ENCODE measurements at regions not wholly inside any gene's neighbourhood (a gene's known extent, or its start where the extent isn't known, plus 50 kb on each side); places are given as distances from the start of the nearest gene placed in this dataset.

DNA sequence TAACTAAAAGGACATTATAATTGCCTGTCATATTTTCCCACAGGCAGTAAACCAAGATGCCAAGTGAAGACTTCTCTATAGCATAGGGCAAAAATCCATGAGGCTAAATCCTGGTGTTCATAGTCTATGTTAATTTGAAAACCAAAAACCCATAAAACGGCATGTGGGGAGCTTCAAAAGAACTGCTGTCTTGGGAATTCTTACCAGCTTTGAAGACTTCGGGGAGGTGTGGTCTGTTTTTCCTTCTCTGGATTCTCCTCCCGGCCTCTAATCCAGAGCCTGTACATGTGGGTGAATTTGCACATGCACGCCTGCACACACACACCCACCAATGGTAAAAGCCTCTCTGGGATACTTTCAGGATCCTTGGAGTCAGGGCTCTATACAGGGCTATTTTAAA, 61.9 kb upstream of the IFNG-AS1 start:
- in situ Hi-C loops (cut with MboI; ENCODE audit: low pct_unique_long_range_greater_than_20kb, low sequenced_read_pairs, unreplicated experiment): no loop called here
- DNase-seq (ENCODE audit: low spot score): no peak

DNA sequence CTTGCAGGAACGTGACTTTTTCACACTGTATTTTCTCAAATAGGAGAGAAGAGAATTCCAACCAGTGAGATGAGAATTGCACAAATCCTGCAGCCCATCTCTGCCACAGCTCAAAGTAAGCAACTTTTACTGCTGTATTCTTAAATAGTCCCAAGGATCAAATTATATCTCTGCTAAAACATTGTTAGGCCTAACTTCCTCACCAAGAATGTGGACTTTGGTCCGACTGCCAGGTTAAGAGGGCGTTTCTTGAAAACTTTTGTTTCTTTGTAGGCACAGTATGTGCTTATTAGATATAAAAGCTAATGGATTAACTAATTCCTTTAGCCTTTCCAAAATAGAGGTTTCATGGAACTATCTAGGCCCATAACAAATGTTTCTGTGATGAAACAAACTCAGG, 61.4 kb upstream of the IFNG-AS1 start:
- in situ Hi-C loops (cut with MboI; ENCODE audit: low pct_unique_long_range_greater_than_20kb, low sequenced_read_pairs, unreplicated experiment): no loop called here
- no peak for DNase-seq (ENCODE audit: low spot score)
- no peak for TF ChIP-seq CTCF (IDR thresholded peaks at IDR 0.05; ENCODE audit: extremely low read depth, insufficient read depth, missing control alignments)

More for the DNA sequence above, 61.9 kb upstream of the IFNG-AS1 start:
- TF ChIP-seq CTCF (IDR thresholded peaks at IDR 0.05; ENCODE audit: extremely low read depth, insufficient read depth, missing control alignments): no peak

DNA sequence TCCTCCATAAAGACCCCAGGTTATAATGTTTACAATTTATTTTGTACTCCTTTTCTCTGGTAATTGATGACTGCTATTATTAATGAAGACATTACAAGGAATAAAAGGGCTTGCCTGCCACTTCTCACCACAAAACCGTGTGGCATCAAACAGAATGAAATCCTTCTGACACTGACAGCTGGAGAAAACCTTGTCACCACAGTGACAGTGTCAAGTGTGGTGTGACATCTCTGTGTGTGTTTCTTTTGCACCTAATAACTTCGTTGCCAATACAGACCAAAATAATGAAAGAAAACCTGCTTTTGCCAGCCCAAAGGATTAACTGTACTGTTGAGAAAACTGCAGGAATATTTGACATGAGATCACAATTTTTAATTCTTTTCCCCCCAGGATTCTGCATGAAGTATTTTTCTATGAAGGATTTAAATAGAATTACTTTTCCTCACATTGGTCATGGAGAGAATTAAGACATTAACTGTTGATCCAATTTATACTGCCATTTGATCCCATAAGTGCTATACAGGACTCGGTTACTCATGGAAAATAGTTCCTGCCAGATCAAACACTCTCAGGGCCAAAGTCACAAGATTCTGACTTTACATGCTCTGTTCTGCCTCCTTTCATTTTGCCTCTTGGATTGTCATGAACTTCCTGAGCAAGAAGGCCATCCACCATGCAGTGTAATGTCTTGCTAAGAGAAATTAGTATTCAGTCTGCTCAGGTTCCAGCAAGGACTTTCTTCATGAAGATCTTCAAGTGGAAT, 60.4 kb upstream of the IFNG-AS1 start:
- in situ Hi-C loops (cut with MboI; ENCODE audit: low pct_unique_long_range_greater_than_20kb, low sequenced_read_pairs, unreplicated experiment): no loop called here
- TF ChIP-seq CTCF (IDR thresholded peaks at IDR 0.05; ENCODE audit: extremely low read depth, insufficient read depth, missing control alignments): no peak
- DNase-seq (ENCODE audit: low spot score): no peak

- no peak for DNase-seq (ENCODE audit: low spot score)
- in situ Hi-C loops (cut with MboI; ENCODE audit: low pct_unique_long_range_greater_than_20kb, low sequenced_read_pairs, unreplicated experiment): no loop called here
- no peak for TF ChIP-seq CTCF (IDR thresholded peaks at IDR 0.05; ENCODE audit: extremely low read depth, insufficient read depth, missing control alignments)
These were observed 59.9 kb upstream of the IFNG-AS1 start for GRCh38 chr12:67929384-67929772.

GRCh38 chr12:67937822-67938221, 51.4 kb upstream of the IFNG-AS1 start:
- in situ Hi-C loops (cut with MboI; ENCODE audit: low pct_unique_long_range_greater_than_20kb, low sequenced_read_pairs, unreplicated experiment): loop anchor here (10.0 kb wide), 1 partner anchor 283 kb away; no protein-coding TSS in a partner anchor
- no peak for DNase-seq (ENCODE audit: low spot score)
- TF ChIP-seq CTCF (IDR thresholded peaks at IDR 0.05; ENCODE audit: extremely low read depth, insufficient read depth, missing control alignments): no peak
